ENCODE measurements at regions not wholly inside any gene's neighbourhood (a gene's known extent, or its start where the extent isn't known, plus 50 kb on each side); places are given as distances from the start of the nearest gene placed in this dataset.

DNA sequence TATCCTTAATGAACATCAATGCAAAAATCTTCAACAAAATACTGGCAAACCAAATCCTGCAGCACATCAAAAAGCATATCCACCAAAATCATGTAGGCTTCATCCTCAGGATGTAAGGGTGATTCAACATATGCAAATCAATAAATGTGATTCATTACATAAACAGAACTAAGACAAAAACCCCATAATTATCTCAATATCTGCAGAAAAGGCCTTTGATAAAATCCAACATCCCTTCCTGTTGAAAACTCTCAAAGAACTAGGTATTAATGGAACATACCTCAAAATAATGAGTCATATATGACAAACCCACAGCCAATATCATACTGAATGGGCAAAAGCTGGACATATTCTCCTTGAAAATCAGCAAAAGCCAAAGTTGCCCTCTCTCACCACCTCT lies 54.6 kb upstream of the DEPDC1 start:
- DNase-seq: no peak
- TF ChIP-seq, protein P1, sequence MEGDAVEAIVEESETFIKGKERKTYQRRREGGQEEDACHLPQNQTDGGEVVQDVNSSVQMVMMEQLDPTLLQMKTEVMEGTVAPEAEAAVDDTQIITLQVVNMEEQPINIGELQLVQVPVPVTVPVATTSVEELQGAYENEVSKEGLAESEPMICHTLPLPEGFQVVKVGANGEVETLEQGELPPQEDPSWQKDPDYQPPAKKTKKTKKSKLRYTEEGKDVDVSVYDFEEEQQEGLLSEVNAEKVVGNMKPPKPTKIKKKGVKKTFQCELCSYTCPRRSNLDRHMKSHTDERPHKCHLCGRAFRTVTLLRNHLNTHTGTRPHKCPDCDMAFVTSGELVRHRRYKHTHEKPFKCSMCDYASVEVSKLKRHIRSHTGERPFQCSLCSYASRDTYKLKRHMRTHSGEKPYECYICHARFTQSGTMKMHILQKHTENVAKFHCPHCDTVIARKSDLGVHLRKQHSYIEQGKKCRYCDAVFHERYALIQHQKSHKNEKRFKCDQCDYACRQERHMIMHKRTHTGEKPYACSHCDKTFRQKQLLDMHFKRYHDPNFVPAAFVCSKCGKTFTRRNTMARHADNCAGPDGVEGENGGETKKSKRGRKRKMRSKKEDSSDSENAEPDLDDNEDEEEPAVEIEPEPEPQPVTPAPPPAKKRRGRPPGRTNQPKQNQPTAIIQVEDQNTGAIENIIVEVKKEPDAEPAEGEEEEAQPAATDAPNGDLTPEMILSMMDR (IDR thresholded peaks at IDR 0.05; ENCODE audit: control extremely low read depth, extremely low read depth): no peak
- H3K9me3 ChIP-seq (ENCODE audit: control insufficient read depth in 4 of 4, insufficient read depth in 3 of 4, low read length in 3 of 4): peaks cover 0 to 6% (median 4%) of the 10 kb centered on the region in 4 donors
- no peak for ATAC-seq (ENCODE audit: insufficient read depth, low FRiP score)
- no peak overlapping the region for H3K4me3 ChIP-seq
- H3K4me1 ChIP-seq (ENCODE audit: control insufficient read depth in 5 of 5, insufficient read depth in 5 of 5, low read length in 5 of 5): no peaks in the 10 kb centered on the region
- H3K27ac ChIP-seq (ENCODE audit: low read depth in 1 of 2, low read length in 1 of 2): no peak overlapping the region
- H3K27me3 ChIP-seq (ENCODE audit: control insufficient read depth in 3 of 3, insufficient read depth in 3 of 3, low read length in 2 of 3): no peaks in the 10 kb centered on the region
- H3K36me3 ChIP-seq (ENCODE audit: control insufficient read depth in 4 of 4, insufficient read depth in 4 of 4, low read length in 4 of 4): no peaks in the 10 kb centered on the region
- no peak overlapping the region for H3K9ac ChIP-seq (ENCODE audit: insufficient read depth in 1 of 2, low read length in 2 of 2)

DNA sequence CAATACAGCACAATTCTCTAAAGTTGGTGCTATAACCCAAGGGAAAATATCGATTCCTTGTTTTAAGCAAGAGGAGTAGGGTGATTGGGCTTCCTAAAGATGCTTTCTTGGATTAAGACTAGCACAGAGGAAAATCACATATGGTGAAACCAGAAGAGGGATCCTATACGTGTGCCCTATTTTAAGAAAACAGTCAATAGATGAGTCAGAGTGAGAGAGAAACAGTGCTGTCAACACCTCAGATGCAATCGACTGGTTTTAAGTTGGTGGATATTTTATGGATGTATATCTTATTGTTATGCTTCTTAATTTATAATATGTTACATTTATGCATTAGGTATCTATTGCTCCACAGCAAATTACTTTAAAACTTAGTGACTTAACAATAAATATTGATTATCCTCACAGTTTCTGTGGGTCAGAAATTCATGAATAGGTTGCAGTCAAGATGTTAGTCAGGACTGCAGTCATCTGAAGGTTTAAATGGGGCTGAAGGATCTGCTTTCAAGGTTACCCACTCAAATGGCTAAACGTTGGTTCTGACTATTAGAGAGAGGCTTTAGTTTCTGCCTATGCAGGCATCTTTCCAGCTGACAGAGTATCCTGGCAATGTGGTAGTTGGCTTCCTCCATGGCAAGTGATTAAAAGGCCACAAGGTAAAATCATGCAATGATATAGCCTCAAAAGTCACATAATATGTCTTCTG lies 61.6 kb upstream of the DEPDC1 start:
- no peak overlapping the region for H3K27ac ChIP-seq (ENCODE audit: low read depth in 1 of 2, low read length in 1 of 2)
- no peaks in the 10 kb centered on the region for H3K4me1 ChIP-seq (ENCODE audit: control insufficient read depth in 5 of 5, insufficient read depth in 5 of 5, low read length in 5 of 5)
- TF ChIP-seq, protein P1 (IDR thresholded peaks at IDR 0.05; ENCODE audit: control extremely low read depth, extremely low read depth): no peak
- H3K36me3 ChIP-seq (ENCODE audit: control insufficient read depth in 4 of 4, insufficient read depth in 4 of 4, low read length in 4 of 4): no peaks in the 10 kb centered on the region
- no peak overlapping the region for H3K4me3 ChIP-seq
- H3K9me3 ChIP-seq (ENCODE audit: control insufficient read depth in 4 of 4, insufficient read depth in 3 of 4, low read length in 3 of 4): peaks cover 0 to 3% (median 1%) of the 10 kb centered on the region in 4 donors
- WGBS, 2 donors: 58 to 68% methylated on average over 4 of the region's 4 CpGs
- no peaks in the 10 kb centered on the region for H3K27me3 ChIP-seq (ENCODE audit: control insufficient read depth in 3 of 3, insufficient read depth in 3 of 3, low read length in 2 of 3)
- H3K9ac ChIP-seq (ENCODE audit: insufficient read depth in 1 of 2, low read length in 2 of 2): no peak overlapping the region
- no peak for ATAC-seq (ENCODE audit: insufficient read depth, low FRiP score)
- DNase-seq: no peak

DNA sequence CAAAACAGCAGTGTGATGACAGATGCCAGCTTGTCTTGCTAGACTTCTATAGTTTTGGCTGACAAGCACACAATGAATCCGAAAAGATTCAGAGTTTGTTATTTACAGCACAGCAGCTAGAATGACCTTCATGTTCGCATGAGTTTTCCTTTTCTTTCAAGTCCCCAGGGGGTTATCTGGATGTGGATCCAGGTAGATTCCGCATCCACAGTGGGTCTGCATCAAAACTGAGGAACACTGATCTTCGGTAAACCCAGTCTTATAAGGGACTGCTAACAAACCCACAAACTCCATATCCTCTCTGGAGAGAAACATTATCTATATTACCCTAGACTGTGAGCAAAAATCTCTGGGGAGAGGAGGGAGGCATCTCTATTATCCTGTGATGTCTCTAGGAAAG lies 69.0 kb upstream of the DEPDC1 start:
- no peaks in the 10 kb centered on the region for H3K9me3 ChIP-seq (ENCODE audit: control insufficient read depth in 4 of 4, insufficient read depth in 3 of 4, low read length in 3 of 4)
- H3K9ac ChIP-seq (ENCODE audit: insufficient read depth in 1 of 2, low read length in 2 of 2): no peak overlapping the region
- peak in 2 of 3 donors; percentile 24 to 40 for DNase-seq
- H3K36me3 ChIP-seq (ENCODE audit: control insufficient read depth in 4 of 4, insufficient read depth in 4 of 4, low read length in 4 of 4): no peaks in the 10 kb centered on the region
- TF ChIP-seq, protein P1 (IDR thresholded peaks at IDR 0.05; ENCODE audit: control extremely low read depth, extremely low read depth): no peak
- H3K27ac ChIP-seq (ENCODE audit: low read depth in 1 of 2, low read length in 1 of 2): no peak overlapping the region
- no peaks in the 10 kb centered on the region for H3K27me3 ChIP-seq (ENCODE audit: control insufficient read depth in 3 of 3, insufficient read depth in 3 of 3, low read length in 2 of 3)
- no peak overlapping the region for H3K4me3 ChIP-seq
- ATAC-seq (ENCODE audit: insufficient read depth, low FRiP score): no peak
- H3K4me1 ChIP-seq (ENCODE audit: control insufficient read depth in 5 of 5, insufficient read depth in 5 of 5, low read length in 5 of 5): no peaks in the 10 kb centered on the region
- whole genome bisulfite sequencing, 2 donors: 56 to 75% methylated on average over 4 of the region's 4 CpGs

DNA sequence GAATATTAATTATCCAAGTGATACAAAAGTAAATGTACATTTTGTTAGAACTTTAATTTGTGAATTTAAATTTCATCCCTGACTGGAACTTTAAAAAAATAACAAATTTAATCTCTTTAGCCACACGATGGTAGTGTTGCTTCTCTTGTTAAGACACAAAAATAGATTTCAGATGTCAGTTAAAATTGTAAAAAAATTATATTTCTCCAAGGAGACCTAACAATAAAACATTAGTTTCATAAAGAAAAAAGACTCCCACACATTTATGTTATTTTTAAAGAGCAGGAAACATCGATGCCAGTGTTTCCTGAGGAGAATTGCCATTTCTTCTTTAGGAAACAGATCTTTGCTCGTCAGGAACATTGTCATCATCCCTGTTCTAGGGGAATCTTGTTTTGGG lies 74.0 kb upstream of the DEPDC1 start:
- 33 to 37% methylated on average over 3 of the region's 3 CpGs for WGBS, 2 donors
- H3K27ac ChIP-seq (ENCODE audit: low read depth in 1 of 2, low read length in 1 of 2): no peak overlapping the region
- no peaks in the 10 kb centered on the region for H3K27me3 ChIP-seq (ENCODE audit: control insufficient read depth in 3 of 3, insufficient read depth in 3 of 3, low read length in 2 of 3)
- ATAC-seq (ENCODE audit: insufficient read depth, low FRiP score) (no peak), DNase-seq (peak in 2 of 3 donors; percentile 11 to 12)
- no peak overlapping the region for H3K4me3 ChIP-seq
- peaks cover 0 to 2% (median 0%) of the 10 kb centered on the region in 4 donors for H3K9me3 ChIP-seq (ENCODE audit: control insufficient read depth in 4 of 4, insufficient read depth in 3 of 4, low read length in 3 of 4)
- H3K4me1 ChIP-seq (ENCODE audit: control insufficient read depth in 5 of 5, insufficient read depth in 5 of 5, low read length in 5 of 5): no peaks in the 10 kb centered on the region
- TF ChIP-seq, protein P1 (IDR thresholded peaks at IDR 0.05; ENCODE audit: control extremely low read depth, extremely low read depth): no peak
- no peak overlapping the region for H3K9ac ChIP-seq (ENCODE audit: insufficient read depth in 1 of 2, low read length in 2 of 2)
- H3K36me3 ChIP-seq (ENCODE audit: control insufficient read depth in 4 of 4, insufficient read depth in 4 of 4, low read length in 4 of 4): no peaks in the 10 kb centered on the region
